Activated CD8-positive, alpha-beta memory T cell treated with anti-CD3 and anti-CD28 coated beads, Interleukin-2, amount 50 U/mL, for 1 hour (primary cell): ENCODE measurements at regions not wholly inside any gene's neighbourhood (a gene's known extent, or its start where the extent isn't known, plus 50 kb on each side); places are given as distances from the start of the nearest gene placed in this dataset.
"Not testable (repeated sequence)": the region's sequence is repeated elsewhere in the genome, so short reads cannot be mapped to it uniquely, and the experiment has no call there.

Source experiments
- DNase-seq: peaks from one replicate; pipeline ENCODE4 v3.0.0-alpha.2; 2020; ENCODE audit errors: extremely low read depth

DNA sequence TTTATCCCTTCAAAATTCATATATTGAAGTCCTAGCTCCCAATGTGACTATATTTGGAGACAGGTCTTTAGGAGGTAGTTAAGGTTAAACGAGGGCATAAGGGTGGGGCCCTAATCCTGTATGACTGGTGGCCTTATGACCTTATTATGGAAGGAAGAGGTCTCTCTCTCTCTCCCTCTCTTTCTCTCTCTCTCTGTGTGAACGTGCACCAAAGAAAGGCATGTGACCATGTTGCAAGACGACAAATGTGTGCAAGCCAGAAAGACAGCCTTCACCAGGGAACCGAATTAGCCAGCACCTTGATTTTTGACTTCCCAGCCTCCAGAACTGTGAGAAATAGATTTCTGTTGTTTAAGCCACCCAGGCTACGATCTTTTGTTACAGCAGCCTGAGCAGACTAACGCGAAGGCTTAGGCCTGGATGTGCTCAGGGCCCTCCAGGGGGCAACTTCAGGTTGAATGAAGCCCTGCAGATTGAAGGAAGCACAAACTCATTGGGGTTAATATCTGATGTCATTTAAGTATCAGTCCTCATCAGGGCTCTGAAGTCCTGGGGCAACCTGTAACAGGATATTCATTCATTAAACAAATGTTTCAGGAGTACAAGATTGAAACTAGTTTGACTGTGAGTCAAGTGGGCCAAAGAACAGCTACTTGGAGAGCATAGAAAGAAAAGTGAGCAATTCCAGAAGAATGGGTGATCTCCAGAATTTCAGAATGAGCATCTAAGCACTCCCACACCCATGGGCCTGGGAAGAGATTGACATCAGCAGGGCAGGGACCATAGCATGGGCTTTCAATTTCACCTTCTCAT lies 157.4 kb upstream of the TNFAIP3 start:
- no peak for DNase-seq

DNA sequence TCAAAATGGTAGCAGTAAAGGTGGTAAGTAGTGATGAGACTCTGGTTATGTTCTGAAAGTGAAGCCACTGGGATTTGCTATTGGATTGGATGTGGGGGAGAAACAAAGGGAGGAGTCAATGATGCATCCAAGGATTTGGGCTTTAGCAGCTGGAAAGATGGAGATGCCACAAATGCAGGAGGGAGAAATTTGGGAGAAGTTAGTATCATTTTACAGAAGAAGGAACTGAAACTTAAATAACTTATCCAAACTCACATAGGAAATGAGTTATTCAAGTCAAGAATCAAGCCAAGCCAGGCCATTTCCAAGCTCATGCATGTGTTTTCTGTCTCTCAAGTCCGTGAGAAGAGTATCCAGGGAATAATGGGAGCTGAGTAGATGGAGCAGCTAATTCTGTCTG lies 155.1 kb upstream of the TNFAIP3 start:
- no peak for DNase-seq

DNA sequence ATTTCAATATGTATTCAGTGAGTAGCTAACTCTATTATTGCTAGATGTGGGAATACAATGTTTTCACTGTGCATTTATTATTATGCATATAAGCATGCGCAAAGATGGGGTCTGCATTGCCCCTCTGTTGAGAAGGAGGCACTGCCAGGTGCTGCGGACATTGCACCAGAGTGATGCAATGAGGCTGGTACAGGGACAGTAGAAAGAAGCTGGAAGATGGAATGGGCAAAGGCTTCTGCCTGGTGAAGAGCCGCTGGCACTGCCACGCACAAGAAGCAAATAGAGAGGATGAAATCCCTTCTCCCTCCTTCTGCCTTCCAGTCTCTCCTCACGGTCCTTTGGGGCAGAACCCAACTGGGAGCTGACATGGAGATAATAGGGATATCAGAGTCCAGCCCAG lies 154.5 kb upstream of the TNFAIP3 start:
- DNase-seq: no peak

DNA sequence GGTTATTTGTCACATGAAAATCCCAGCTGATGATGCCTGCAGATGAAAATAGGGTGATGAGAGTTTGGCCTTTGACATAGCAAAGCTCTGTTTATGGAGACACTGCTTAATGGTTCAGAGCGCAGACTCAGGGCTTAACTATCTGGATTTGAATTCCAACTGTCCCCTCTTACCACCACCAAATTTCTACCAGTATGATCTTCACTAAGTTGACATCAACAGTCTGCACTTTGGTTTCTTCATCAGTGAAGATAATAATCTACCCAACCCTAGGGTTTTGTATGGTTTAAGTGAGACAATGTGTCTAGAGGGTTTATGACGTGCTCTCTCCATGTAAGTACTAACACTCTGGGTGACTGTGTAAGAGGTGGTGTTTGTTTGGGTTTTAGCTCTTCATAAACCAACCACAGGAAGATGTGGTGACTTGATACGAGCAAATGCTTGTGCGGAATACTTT lies 151.4 kb upstream of the TNFAIP3 start:
- peak; percentile 43 for DNase-seq

DNA sequence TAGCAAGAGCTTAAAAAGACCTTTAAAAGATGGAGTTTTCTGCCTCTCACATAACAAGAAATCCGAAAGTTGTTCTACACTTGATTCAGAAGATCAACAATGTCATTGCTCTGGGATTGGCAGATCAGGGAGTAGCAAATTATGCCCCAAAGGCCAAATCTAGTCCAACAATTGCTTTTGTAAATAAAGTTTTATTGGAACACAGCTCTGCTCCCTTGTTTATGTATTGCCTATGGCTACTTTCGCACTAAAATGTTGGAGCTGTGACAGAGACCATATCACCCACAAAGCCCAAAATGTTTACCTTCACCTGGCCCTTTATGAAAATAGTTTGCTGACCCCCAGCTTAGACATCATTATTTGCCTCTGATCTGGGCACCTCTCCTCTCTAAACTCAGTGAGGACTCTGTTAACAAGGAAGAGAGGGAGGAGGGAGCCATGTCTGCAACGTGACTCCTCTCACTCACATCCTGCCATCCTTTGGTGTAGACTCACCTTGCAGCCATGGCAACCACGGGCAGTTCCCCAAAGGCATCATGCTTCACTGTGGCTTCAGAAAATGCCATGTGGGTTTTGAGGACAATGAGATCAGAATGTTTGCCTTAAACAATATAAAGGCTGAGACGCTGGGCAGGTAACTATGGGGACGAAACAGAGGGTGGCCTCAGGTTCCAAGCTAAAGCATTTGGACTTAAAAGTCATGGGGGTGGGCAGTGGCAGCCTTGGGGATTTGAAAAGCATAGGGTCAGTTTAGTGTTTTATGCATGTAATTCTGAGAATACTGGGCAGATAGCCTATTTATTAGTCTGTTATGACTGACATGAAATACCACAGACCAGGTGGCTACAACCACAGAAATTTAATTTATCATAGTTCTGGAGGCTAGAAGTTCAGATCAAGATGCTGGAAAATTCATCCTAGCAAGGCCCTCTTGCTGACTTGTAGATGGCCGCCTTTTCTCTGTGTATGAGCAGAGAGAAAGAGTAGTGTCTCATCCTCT lies 149.7 kb upstream of the TNFAIP3 start:
- peak; percentile 77 for DNase-seq

DNA sequence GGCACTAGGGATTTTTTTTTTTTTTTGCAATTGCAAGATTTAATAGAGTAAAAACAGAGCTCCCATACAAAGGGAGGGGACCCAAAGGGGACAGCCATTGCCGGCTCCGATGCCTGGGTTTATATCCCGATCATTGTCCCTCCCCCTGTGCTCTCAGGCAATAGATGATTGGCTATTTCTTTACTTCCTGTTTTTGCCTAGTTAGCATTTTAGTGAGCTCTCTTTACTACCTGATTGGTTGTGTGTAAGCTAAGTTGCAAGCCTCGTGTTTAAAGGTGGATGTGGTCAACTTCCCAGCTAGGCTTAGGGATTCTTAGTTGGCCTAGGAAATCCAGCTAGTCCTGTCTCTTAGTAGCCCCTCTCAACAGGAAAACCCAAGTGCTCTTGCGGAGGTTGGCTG lies 148.2 kb upstream of the TNFAIP3 start:
- not testable (repeated sequence) for DNase-seq

DNA sequence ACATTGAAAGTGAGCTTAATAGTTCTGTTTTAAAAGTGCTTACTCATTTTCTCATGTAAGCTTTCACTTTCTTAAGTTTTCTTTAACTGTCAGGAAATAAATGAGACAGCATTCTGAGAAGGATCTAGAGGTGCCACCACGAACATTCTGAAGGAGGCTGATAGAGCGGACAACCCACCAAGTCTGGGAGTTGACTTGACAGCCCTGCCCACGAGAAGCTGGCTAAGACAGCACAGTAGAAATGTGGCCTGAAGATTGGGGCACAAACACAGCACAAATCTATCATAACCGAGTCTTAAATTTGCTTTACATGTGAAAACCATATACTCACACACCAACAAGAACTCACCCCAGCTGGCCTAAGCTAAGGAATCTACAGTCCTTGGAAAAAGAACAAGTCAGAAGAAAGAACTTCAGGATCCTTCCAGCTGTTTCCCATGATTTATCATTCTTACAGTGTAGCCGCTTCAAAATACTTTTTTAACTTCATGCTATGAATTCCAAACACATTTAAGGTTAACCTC lies 144.2 kb upstream of the TNFAIP3 start:
- DNase-seq: no peak

DNA sequence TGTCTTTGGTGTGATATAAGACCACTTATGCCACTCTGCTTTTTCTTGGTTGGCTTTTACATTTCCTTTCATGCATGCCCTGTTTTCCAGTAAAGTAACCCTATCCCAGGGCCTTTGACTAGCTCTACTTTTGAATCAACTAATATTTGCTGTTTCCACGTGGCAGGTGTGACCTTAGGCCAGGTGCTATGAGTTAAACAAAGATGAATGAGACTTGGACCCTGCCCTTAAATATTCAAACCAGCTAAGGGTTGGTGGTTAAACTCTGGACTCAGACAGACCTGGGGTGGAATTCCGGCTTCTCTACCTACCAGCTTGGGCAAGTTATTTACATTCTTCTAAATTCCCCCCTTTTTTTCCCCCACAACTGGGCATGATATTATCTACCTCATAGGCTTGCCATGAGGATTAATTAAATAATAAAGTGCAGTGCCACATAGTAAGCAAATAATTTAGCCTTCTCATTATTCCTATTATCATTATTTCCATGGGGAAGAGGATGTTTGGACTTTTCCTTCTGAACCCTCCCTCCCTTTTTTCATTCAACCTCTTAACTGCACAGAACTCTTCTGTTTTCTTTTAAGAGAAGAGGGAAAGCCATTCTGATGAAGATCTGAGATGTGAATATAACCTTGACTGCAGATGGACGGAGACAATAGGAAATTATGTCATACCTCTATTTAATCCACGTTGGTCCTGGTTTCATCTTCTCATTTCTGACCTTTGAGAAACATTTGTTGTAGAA lies 143.6 kb upstream of the TNFAIP3 start:
- DNase-seq: no peak

DNA sequence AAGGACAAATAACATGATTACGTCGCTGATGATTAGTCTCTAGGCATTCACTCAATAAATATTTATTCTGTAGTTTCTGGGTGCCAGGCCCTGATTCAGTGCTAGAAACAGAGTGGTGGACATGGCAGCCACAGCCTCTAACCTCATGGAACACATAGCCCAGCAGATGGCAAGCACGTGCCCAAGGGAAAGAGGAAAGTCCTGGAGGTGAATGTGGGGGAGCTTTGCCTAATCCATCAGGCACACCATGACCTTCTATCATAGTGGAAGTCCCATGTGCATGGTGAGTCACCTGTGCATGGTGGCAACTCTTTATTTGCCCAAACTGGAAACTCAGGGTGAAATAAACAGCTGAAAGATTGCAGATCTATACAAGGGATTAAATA lies 143.0 kb upstream of the TNFAIP3 start:
- DNase-seq: no peak

DNA sequence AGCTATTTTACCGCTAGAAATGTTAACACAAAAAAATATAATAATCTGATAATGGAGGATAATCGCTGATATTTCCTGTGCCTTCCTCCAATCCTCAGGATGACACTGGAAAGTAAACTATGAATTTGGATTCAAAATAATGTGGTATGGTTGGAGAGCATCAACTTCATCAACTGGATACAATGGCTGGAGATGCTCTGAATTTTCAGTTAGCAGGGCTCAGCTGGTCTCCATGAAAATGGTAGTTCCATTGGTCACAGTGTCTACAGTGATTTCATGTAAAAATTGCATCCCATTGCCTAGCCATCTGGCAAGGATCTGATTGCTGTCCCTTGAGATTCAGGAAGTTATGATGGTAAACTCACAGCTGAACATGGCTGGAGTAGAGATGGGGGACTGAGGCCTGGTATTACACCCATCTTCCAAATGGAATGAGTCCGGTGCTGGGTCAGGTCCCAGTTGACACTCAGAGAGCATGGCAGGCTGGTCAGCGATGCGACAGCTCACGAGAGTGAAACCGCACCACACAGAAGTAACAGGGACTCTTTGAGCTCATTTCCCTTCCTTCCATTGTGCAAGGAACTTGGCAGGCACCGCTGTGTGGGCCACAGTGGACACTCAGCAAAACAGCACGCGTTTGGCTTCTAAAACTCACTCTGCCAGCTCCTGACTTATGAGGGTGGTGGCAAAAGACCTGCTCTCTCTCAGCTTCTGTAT lies 142.4 kb upstream of the TNFAIP3 start:
- DNase-seq: no peak

DNA sequence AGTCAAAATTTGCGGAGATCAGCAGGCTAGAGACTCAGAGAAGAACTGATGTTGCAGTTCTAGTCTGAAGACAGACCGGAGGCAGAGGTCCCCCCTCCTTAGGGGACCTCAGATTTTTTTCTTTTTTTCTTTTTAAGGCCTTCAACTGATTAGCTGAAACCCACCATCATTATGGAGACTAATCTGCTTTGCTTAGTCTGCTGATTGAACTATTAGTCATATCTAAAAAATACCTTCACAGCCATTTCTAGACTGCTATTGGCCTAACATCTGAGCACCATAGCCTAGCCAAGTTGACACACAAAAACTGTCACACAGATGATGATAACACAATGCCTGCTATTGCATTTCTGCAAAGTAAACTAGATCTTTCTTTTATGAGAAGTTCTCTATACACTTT lies 141.1 kb upstream of the TNFAIP3 start:
- DNase-seq: no peak

DNA sequence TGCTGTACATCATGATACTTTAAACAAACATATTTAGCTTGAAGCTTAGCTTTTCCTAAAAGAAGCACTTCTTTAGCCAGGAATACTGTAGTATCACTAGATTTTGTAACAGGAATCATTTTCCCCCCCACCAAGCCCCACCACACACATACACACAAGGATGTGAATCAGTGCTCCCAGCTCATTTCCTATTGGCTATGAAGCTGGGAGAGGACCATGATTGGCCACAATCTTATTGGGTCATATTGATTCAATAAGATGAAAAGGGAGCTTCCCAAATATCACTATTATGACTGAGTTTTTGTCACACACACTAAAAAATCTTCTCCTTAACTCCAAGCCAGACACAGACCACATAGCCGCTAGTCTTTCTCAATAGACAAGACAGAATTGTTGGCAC lies 140.5 kb upstream of the TNFAIP3 start:
- no peak for DNase-seq

DNA sequence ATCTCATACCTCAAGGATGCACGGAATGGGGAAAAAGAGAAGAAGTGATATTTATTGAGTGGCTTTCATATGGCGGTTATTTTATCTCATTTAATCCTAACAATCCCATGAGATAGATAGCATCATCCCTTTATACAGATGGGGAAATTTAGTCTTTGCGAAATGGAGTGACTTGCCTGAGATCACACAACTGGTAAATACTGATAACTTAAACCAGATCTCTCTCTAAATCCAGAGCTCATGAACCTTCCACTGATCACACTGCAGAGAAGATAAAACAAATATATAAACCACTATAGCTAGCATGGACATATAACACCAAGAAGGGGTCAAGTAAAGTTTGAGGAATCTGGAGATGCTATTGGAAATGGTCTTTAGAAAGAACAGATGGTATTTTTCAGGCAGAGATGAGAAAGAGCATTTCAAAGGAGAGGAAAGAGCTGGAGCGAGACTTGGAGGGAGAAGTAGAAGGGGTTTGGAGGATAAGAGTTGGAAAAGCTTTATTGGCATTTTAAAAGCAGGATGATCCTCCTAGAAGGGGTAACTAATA lies 139.8 kb upstream of the TNFAIP3 start:
- DNase-seq: no peak

DNA sequence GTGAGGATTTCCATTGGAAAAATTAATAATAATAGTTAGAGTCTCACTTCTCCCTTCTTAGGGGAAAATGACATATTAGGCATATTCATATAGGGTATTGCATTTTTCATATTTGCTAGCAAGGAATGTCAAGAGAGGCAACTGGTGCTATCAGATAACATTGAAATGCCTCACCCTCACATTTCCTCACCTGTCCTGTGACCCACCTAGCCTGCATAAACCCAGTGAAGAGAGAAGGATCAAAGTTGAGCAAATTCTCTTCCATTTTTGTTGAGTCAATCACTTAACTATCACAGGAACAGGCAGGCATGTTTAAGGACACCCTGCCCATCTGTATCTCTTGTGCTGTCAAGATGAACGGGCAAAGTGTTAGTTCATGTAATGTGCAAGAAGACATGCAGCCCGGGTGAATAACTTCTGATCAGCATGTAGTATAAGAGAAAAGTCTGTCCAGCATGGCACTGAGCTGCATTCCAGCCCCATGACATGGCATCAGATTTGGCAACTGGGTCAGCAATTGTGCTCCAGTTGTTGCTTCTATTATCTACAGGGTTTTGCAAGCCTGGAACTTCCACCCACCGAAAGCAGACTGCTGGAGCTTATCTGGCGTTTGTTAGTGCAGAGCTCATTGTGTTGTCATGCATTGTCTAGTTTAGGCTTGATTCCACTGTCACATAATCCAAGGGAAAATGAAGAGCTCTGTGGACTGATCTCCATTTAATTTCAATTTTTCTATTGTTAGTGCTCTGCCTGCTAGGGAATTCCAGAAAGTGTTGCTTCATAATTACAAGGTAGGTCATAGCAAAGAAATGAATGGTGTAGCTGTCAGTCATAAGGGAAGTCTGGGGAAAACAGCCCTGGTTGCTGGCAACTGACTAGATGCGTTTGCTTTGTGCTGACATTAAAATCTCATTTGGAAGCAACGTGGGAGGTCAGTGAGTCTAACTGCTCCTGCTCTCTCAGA lies 138.4 kb upstream of the TNFAIP3 start:
- DNase-seq: no peak

DNA sequence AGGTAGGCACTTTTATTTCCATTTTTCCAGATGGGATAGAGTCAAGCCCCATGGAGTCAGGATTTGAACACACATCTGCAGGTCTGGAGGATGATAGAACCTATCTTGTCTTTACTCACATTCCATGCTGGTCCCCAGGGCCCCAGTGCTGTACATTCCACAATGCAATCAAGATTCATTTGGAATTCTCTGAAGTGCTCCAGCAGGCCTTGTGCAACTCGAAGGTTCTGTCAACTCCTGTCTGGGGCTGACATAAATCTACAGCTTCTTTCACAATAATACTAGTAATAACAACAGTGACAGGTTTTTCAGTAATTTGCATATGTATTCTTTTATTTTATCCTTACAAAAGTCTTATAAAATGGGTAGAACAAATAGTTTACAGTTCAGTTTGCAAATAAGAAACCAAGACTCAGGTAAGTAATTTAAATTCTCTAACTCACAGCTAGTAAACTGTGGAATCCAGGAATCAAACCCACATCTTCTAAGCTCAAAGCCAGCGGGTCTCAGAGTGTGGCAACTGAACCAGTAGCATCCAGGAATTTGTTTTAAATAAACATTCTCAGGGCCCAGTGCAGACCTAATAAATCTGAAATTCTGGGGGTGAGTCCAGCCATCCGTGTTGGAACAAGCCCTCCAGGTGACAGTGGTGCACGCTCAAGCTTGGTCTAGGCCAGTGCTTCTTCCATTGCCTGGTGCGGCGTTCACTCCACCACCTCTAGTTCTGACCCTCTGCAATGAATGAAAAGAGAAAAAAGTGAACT lies 137.0 kb upstream of the TNFAIP3 start:
- DNase-seq: no peak

DNA sequence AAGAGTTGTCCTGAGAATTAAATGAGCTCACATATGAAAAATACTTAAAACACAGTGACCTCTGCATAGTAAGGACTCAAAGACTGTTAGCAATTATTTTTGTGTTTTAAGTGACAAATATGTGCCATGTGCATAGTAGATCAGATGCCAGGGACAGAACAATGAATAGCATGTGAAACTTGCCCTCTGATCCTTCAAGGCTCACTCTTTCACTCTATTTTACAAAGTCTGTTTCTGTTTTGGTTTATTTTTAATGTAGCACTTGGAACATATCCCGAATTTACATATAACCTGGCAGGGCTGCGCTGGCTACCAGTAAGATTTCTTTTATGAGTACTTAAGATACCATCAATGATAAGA lies 135.5 kb upstream of the TNFAIP3 start:
- no peak for DNase-seq

DNA sequence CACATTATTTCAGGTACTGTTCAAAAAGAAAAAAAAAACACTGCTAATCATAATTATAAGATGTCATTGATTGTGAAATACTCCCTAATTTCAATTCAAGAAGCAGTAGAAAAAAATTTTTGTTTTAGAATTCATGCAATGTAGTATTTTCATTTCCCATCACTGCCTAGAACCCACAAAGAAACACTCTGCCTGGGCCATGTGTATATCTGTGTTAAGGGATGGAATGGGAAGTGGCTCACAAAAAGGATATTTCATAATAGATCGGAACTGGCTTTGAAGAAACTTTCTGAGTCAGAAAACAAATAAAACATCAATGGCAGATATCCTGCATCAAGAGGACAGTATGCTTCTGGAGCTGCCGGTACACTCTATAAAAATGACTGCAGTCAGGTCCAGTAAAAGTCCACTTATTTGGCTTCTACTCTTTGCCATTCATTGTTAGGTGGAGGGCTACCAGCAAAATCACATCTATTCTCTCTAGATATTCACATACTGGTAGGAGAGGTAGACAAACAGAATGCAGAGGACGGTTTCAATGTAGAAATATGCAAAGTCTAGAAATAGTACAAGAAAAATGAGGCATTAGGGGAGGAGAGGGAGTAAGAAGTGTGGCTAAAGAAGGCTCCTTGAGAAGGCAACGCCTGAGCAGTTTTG lies 135.0 kb upstream of the TNFAIP3 start:
- DNase-seq: no peak

DNA sequence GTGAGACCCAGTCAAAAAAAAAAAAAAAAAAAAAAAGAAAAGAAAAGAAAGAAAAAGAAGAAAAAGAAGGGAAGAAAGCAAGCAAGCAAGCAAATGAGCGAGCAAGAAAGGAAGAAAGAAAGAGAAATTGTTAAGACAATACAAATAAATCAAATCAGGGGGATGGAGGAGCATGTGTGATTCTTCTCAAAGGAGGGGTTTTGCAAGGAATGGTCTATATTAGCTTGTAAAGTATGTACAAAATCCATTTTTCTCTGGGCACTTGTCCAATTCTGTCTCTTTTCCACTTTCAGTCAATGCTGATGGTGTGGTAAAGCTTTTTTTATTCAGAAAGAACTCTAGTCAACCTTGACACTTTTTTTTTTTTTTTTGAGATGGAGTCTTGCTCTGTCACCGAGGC lies 133.7 kb upstream of the TNFAIP3 start:
- no peak for DNase-seq
